Caco-2 (cell line): ENCODE measurements at regions not wholly inside any gene's neighbourhood (a gene's known extent, or its start where the extent isn't known, plus 50 kb on each side); places are given as distances from the start of the nearest gene placed in this dataset.

ENCODE experiments used
- BruUV-seq: library from RNA; stranded (reverse); fragments of 400-500 nt; replicated peaks from 2 replicates; lab custom pipeline; 2021; lab: Mats Ljungman, UMichigan
- CTCF ChIA-PET: fragments of 300-600 bp; sonication (Branson Sonifier 250); formaldehyde crosslinking; loops from one replicate; lab custom pipeline; 2022; ENCODE audit warnings: antibody characterized with exemption; lab: Charles Lee
- POLR2A ChIA-PET: fragments of 300-600 bp; sonication (Branson Sonifier 250); formaldehyde crosslinking; loops from one replicate; lab custom pipeline; 2022; ENCODE audit warnings: antibody characterized with exemption; lab: Charles Lee
- DNase-seq, 2 experiments: peaks; one replicate each; pipeline versions ENCODE4 v3.0.0 to v3.0.0-alpha.2; 2020 to 2022
- H3K27me3 ChIP-seq: replicated peaks from 2 replicates; pipeline ENCODE4 v1.6.0; 2011; ENCODE audit warnings: low read length; ENCODE audit not compliant: control insufficient read depth, insufficient read depth
- H3K36me3 ChIP-seq: 2 replicates; pipeline ENCODE4 v1.5.1; 2011; ENCODE audit warnings: low read length; ENCODE audit not compliant: control insufficient read depth, insufficient read depth
- H3K4me1 ChIP-seq: fragments of 250-450 bp; sonication (Bioruptor Pico); 2 replicates; pipeline ENCODE4 v1.5.1; 2020; ENCODE audit warnings: mild to moderate bottlenecking
- H3K4me3 ChIP-seq: 2 replicates; pipeline ENCODE4 v1.5.1; 2011; ENCODE audit warnings: low read depth, mild to moderate bottlenecking, control low read depth, low read length
- H3K9me3 ChIP-seq: fragments of 250-450 bp; sonication (Bioruptor Pico); 2 replicates; pipeline ENCODE4 v1.5.1; 2020; ENCODE audit warnings: mild to moderate bottlenecking, moderate library complexity
- H3K27ac Mint-ChIP-seq: one replicate; pipeline ENCODE4 v1.8.0; 2022; ENCODE audit warnings: mixed read lengths; ENCODE audit not compliant: unreplicated experiment
- H3K27me3 Mint-ChIP-seq: one replicate; pipeline ENCODE4 v1.8.0; 2022; ENCODE audit warnings: mixed read lengths; ENCODE audit not compliant: insufficient read depth, unreplicated experiment
- H3K36me3 Mint-ChIP-seq: one replicate; pipeline ENCODE4 v1.8.0; 2022; ENCODE audit warnings: mild to moderate bottlenecking, mixed read lengths; ENCODE audit not compliant: insufficient read depth, unreplicated experiment
- H3K4me1 Mint-ChIP-seq: one replicate; pipeline ENCODE4 v1.8.0; 2022; ENCODE audit warnings: low read depth, mixed read lengths; ENCODE audit not compliant: unreplicated experiment
- H3K4me3 Mint-ChIP-seq: one replicate; pipeline ENCODE4 v1.8.0; 2022; ENCODE audit warnings: mild to moderate bottlenecking, moderate library complexity, mixed read lengths; ENCODE audit not compliant: unreplicated experiment
- H3K9me3 Mint-ChIP-seq: one replicate; pipeline ENCODE4 v1.8.0; 2022; ENCODE audit warnings: mixed read lengths; ENCODE audit not compliant: unreplicated experiment
- CTCF ChIP-seq, 2 experiments: fragments of 200-600 bp in 1 of 2; IDR thresholded peaks; 1 replicate in 1 of 2; 2 replicates in 1 of 2; pipeline versions ENCODE4 v1.5.1 to v1.8.0; 2011 to 2022; ENCODE audit warnings: antibody characterized with exemption in 1 of 2, control low read depth in 1 of 2, inconsistent platforms in 1 of 2, low read depth in 1 of 2, low read length in 1 of 2, mild to moderate bottlenecking in 1 of 2, moderate library complexity in 1 of 2; ENCODE audit not compliant: insufficient read depth in 1 of 2, severe bottlenecking in 1 of 2, unreplicated experiment in 1 of 2
- intact Hi-C: fragments of 100-400 bp; cut with micrococcal nuclease; formaldehyde crosslinking; loops from one replicate; pipeline ENCODE4 v1.10.0; 2022; ENCODE audit not compliant: unreplicated experiment

GRCh38 chr7:46244757-46245156 is 323.7 kb upstream of the IGFBP3 start:
- intact Hi-C loops: no loop called here
- no peak for DNase-seq
- no peaks in the 10 kb centered on the region for H3K36me3 ChIP-seq
- H3K27me3 ChIP-seq: no peaks in the 10 kb centered on the region
- Mint-ChIP-seq H3K27ac (no peak overlapping the region), H3K4me1 (peaks cover 5% of the 10 kb centered on the region), H3K36me3 (no peaks in the 10 kb centered on the region), H3K9me3 (peaks cover 12% of the 10 kb centered on the region), H3K27me3 (no peaks in the 10 kb centered on the region), H3K4me3 (no peak overlapping the region)
- no peak overlapping the region for H3K4me3 ChIP-seq
- no peaks in the 10 kb centered on the region for H3K9me3 ChIP-seq
- POLR2A ChIA-PET: no interaction called here
- TF ChIP-seq CTCF (IDR thresholded peaks at IDR 0.05; ENCODE audit: insufficient read depth in 1 of 2, low read depth in 1 of 2, low read length in 1 of 2, severe bottlenecking in 1 of 2, unreplicated experiment in 1 of 2): no peak
- BruUV-seq: no TSS peak
- CTCF ChIA-PET: interaction anchor here (0.6 to 0.7 kb wide), 3 partner anchors 37 to 430 kb away, joined by 3 read pairs; partner anchors contain the start of gene IGFBP3
- H3K4me1 ChIP-seq: no peaks in the 10 kb centered on the region

DNA sequence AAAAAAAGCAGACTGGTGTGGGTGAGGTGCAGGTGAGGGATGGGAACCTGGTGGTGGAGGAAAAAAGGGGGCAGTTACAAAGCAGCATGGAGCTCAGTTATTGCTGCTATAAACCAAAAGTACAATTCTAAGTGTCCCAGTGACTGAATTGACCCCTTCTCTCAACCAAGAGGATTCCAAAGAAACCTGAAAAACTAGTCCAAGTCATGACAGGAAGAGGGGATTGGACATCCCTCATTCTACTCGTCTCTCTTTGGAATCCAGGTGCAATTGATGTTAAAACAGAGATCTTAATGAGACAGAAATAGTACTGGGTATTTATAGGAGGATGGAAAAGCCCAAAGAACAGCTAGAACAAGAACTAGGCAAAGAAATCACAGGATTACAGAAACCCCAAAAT is 322.3 kb upstream of the IGFBP3 start:
- Histone ChIP-seq H3K4me1 (no peaks in the 10 kb centered on the region), H3K36me3 (no peaks in the 10 kb centered on the region), H3K9me3 (no peaks in the 10 kb centered on the region), H3K4me3 (no peak overlapping the region), H3K27me3 (no peaks in the 10 kb centered on the region)
- Mint-ChIP-seq H3K27ac (no peak overlapping the region), H3K9me3 (peaks cover 12% of the 10 kb centered on the region), H3K4me1 (peaks cover 5% of the 10 kb centered on the region), H3K36me3 (no peaks in the 10 kb centered on the region), H3K27me3 (no peaks in the 10 kb centered on the region), H3K4me3 (no peak overlapping the region)
- no peak for DNase-seq
- no TSS peak for BruUV-seq
- ChIA-PET POLR2A (no interaction called here), CTCF (no interaction called here)
- intact Hi-C loops: no loop called here
- TF ChIP-seq CTCF (IDR thresholded peaks at IDR 0.05; ENCODE audit: insufficient read depth in 1 of 2, low read depth in 1 of 2, low read length in 1 of 2, severe bottlenecking in 1 of 2, unreplicated experiment in 1 of 2): no peak

GRCh38 chr7:46239846-46240245 is 318.8 kb upstream of the IGFBP3 start:
- ChIA-PET CTCF (no interaction called here), POLR2A (no interaction called here)
- no TSS peak for BruUV-seq
- TF ChIP-seq CTCF (IDR thresholded peaks at IDR 0.05; ENCODE audit: insufficient read depth in 1 of 2, low read depth in 1 of 2, low read length in 1 of 2, severe bottlenecking in 1 of 2, unreplicated experiment in 1 of 2): no peak
- Mint-ChIP-seq H3K27ac (no peak overlapping the region), H3K4me1 (peaks cover 5% of the 10 kb centered on the region), H3K27me3 (no peaks in the 10 kb centered on the region), H3K9me3 (peaks cover 12% of the 10 kb centered on the region), H3K4me3 (no peak overlapping the region), H3K36me3 (no peaks in the 10 kb centered on the region)
- Histone ChIP-seq H3K27me3 (no peaks in the 10 kb centered on the region), H3K4me3 (no peak overlapping the region), H3K9me3 (no peaks in the 10 kb centered on the region), H3K4me1 (no peaks in the 10 kb centered on the region), H3K36me3 (no peaks in the 10 kb centered on the region)
- DNase-seq: no peak
- intact Hi-C loops: no loop called here
